ENCODE measurements at regions not wholly inside any gene's neighbourhood (a gene's known extent, or its start where the extent isn't known, plus 50 kb on each side); places are given as distances from the start of the nearest gene placed in this dataset.

DNA sequence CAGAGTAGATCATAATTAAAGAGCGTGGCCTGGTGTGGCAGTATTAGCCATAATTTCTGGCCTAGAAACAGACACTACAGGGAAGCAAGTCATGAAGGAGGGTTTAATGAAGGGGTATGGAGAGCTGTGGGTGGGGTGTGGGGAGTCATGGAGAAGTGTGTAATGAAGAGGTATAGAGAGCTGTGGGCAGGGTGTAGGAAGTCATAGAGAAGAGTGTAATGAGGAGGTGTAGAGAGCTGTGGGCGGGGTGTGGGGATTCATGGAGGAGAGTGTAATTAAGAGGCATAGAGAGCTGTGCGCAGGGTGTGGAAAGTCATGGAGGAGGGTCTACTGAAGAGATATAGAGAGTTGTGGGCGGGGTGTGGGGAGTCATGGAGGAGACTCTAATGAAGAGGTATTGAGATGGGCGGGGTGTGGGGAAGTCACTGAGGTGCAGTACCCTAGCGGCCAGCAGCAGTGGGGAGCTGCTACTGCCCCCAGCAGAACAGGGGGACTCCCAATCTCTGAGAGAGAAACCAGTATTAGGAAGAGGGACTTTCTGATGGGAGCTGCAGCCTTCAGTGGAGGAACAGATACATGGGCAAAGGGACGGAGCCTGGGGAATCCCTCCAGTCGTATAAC, 145.4 kb upstream of the FOXA2 start:
- no peak for TF ChIP-seq EZH2 (IDR thresholded peaks at IDR 0.05; ENCODE audit: low read length, missing control alignments)
- TF ChIP-seq, protein P1, sequence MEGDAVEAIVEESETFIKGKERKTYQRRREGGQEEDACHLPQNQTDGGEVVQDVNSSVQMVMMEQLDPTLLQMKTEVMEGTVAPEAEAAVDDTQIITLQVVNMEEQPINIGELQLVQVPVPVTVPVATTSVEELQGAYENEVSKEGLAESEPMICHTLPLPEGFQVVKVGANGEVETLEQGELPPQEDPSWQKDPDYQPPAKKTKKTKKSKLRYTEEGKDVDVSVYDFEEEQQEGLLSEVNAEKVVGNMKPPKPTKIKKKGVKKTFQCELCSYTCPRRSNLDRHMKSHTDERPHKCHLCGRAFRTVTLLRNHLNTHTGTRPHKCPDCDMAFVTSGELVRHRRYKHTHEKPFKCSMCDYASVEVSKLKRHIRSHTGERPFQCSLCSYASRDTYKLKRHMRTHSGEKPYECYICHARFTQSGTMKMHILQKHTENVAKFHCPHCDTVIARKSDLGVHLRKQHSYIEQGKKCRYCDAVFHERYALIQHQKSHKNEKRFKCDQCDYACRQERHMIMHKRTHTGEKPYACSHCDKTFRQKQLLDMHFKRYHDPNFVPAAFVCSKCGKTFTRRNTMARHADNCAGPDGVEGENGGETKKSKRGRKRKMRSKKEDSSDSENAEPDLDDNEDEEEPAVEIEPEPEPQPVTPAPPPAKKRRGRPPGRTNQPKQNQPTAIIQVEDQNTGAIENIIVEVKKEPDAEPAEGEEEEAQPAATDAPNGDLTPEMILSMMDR (conservative IDR thresholded peaks at IDR 0.05 in 1 of 2, IDR thresholded peaks at IDR 0.05 in 1 of 2; ENCODE audit: low read depth in 1 of 2, low read length in 2 of 2) = no peak
